HG03342 (cell line): ENCODE measurements at regions not wholly inside any gene's neighbourhood (a gene's known extent, or its start where the extent isn't known, plus 50 kb on each side); places are given as distances from the start of the nearest gene placed in this dataset.
A peak's percentile ranks its signal among the peaks of the same experiment; 100 is the strongest.
"Not testable (repeated sequence)": the region's sequence is repeated elsewhere in the genome, so short reads cannot be mapped to it uniquely, and the experiment has no call there.

Source experiments
- ATAC-seq: cut with Tn5 transposase; IDR thresholded peaks from one replicate; pipeline ENCODE4 v1.9.1; 2021; ENCODE audit warnings: mild to moderate bottlenecking, moderate library complexity; ENCODE audit not compliant: unreplicated experiment

- no peak for ATAC-seq
Measured at GRCh38 chr3:116512281-116512680, 67.0 kb upstream of the LSAMP start.

- ATAC-seq, result no peak
Measured at GRCh38 chr3:116512931-116513330, 67.6 kb upstream of the LSAMP start.

- ATAC-seq, result no peak
Measured at GRCh38 chr3:116515973-116516372, 70.7 kb upstream of the LSAMP start.

- ATAC-seq, result peak; percentile 64
Measured at GRCh38 chr3:116517308-116517707, 72.0 kb upstream of the LSAMP start.

- not testable (repeated sequence) for ATAC-seq
Measured at GRCh38 chr3:116519101-116519500, 73.8 kb upstream of the LSAMP start.

- ATAC-seq, result not testable (repeated sequence)
Measured at GRCh38 chr3:116519823-116520222, 74.5 kb upstream of the LSAMP start.

- ATAC-seq, result no peak
Measured at GRCh38 chr3:116524453-116525210, 79.3 kb upstream of the LSAMP start.

GRCh38 chr3:116552246-116552645, 107.0 kb upstream of the LSAMP start:
- ATAC-seq, result no peak

GRCh38 chr3:116553355-116553754, 108.1 kb upstream of the LSAMP start:
- no peak for ATAC-seq

- no peak for ATAC-seq
Measured at GRCh38 chr3:116561529-116561928, 116.2 kb upstream of the LSAMP start.

GRCh38 chr3:116563351-116563750, 118.1 kb upstream of the LSAMP start:
- ATAC-seq, result no peak

- no peak for ATAC-seq
Measured at GRCh38 chr3:116566478-116566960, 121.2 kb upstream of the LSAMP start.

- no peak for ATAC-seq
Measured at GRCh38 chr3:116569611-116570010, 124.3 kb upstream of the LSAMP start.

GRCh38 chr3:116579840-116580239, 129.7 kb upstream of the TUSC7 start:
- ATAC-seq, result no peak

GRCh38 chr3:116586285-116586944, 123.2 kb upstream of the TUSC7 start:
- no peak for ATAC-seq

GRCh38 chr3:116591236-116591635, 118.3 kb upstream of the TUSC7 start:
- ATAC-seq, result no peak

GRCh38 chr3:116601206-116601605, 108.4 kb upstream of the TUSC7 start:
- no peak for ATAC-seq

GRCh38 chr3:116607205-116607604, 102.4 kb upstream of the TUSC7 start:
- no peak for ATAC-seq

GRCh38 chr3:116610124-116610523, 99.5 kb upstream of the TUSC7 start:
- no peak for ATAC-seq

- ATAC-seq, result peak; percentile 56
Measured at GRCh38 chr3:116614795-116615362, 94.7 kb upstream of the TUSC7 start.

- no peak for ATAC-seq
Measured at GRCh38 chr3:116618138-116618537, 91.4 kb upstream of the TUSC7 start.

GRCh38 chr3:116618930-116619329, 90.6 kb upstream of the TUSC7 start:
- no peak for ATAC-seq
